Astrocyte of the hippocampus (primary cell): ENCODE measurements at regions not wholly inside any gene's neighbourhood (a gene's known extent, or its start where the extent isn't known, plus 50 kb on each side); places are given as distances from the start of the nearest gene placed in this dataset.

Experiments
- DNase-seq: peaks from one replicate; pipeline ENCODE4 v3.0.0; 2011; ENCODE audit warnings: low read depth, low spot score

- no peak for DNase-seq
Observed at GRCh38 chr3:67798412-67798811, 144.0 kb upstream of the SUCLG2 start.

GRCh38 chr3:67791620-67792019 lies 137.2 kb upstream of the SUCLG2 start:
- DNase-seq = no peak

GRCh38 chr3:67790043-67790442 lies 135.6 kb upstream of the SUCLG2 start:
- DNase-seq = peak; percentile 38

GRCh38 chr3:67788396-67788795 lies 134.0 kb upstream of the SUCLG2 start:
- no peak for DNase-seq

GRCh38 chr3:67783281-67784250 lies 129.2 kb upstream of the SUCLG2 start:
- DNase-seq = peak; percentile 16

- no peak for DNase-seq
Observed at GRCh38 chr3:67781871-67782270, 127.5 kb upstream of the SUCLG2 start.

GRCh38 chr3:67781218-67781617 lies 126.8 kb upstream of the SUCLG2 start:
- no peak for DNase-seq

- no peak for DNase-seq
Observed at GRCh38 chr3:67774676-67775075, 120.3 kb upstream of the SUCLG2 start.

GRCh38 chr3:67765575-67765974 lies 111.2 kb upstream of the SUCLG2 start:
- DNase-seq = no peak

- DNase-seq = no peak
Observed at GRCh38 chr3:67745296-67745695, 90.9 kb upstream of the SUCLG2 start.

- DNase-seq = no peak
Observed at GRCh38 chr3:67744699-67745098, 90.3 kb upstream of the SUCLG2 start.

- DNase-seq = no peak
Observed at GRCh38 chr3:67739851-67740250, 85.4 kb upstream of the SUCLG2 start.

GRCh38 chr3:67737906-67738865 lies 83.8 kb upstream of the SUCLG2 start:
- DNase-seq = no peak

- DNase-seq = no peak
Observed at GRCh38 chr3:67737140-67737539, 82.7 kb upstream of the SUCLG2 start.

- DNase-seq = no peak
Observed at GRCh38 chr3:67733269-67733950, 79.0 kb upstream of the SUCLG2 start.

GRCh38 chr3:67724434-67724833 lies 70.0 kb upstream of the SUCLG2 start:
- no peak for DNase-seq

- DNase-seq = peak; percentile 16
Observed at GRCh38 chr3:67723863-67724262, 69.5 kb upstream of the SUCLG2 start.

- no peak for DNase-seq
Observed at GRCh38 chr3:67719333-67719732, 64.9 kb upstream of the SUCLG2 start.

GRCh38 chr3:67715971-67716370 lies 61.6 kb upstream of the SUCLG2 start:
- DNase-seq = no peak

- no peak for DNase-seq
Observed at GRCh38 chr3:67713764-67714469, 59.5 kb upstream of the SUCLG2 start.

- DNase-seq = no peak
Observed at GRCh38 chr3:67712259-67712658, 57.8 kb upstream of the SUCLG2 start.
